B cell (primary cell): ENCODE measurements at regions not wholly inside any gene's neighbourhood (a gene's known extent, or its start where the extent isn't known, plus 50 kb on each side); places are given as distances from the start of the nearest gene placed in this dataset.

Source experiments
- EZH2 ChIP-seq: IDR thresholded peaks from 2 replicates; pipeline ENCODE4 v1.6.1; 2012; ENCODE audit warnings: borderline replicate concordance, low read depth, mild to moderate bottlenecking, moderate library complexity, low read length; ENCODE audit not compliant: insufficient read depth, poor library complexity, severe bottlenecking
- TF ChIP-seq, protein P1 (sequence below): fragments of 200-600 bp; IDR thresholded peaks from one replicate; pipeline ENCODE4 v1.8.0; 2022; ENCODE audit warnings: antibody characterized with exemption, mild to moderate bottlenecking

- TF ChIP-seq, protein P1, sequence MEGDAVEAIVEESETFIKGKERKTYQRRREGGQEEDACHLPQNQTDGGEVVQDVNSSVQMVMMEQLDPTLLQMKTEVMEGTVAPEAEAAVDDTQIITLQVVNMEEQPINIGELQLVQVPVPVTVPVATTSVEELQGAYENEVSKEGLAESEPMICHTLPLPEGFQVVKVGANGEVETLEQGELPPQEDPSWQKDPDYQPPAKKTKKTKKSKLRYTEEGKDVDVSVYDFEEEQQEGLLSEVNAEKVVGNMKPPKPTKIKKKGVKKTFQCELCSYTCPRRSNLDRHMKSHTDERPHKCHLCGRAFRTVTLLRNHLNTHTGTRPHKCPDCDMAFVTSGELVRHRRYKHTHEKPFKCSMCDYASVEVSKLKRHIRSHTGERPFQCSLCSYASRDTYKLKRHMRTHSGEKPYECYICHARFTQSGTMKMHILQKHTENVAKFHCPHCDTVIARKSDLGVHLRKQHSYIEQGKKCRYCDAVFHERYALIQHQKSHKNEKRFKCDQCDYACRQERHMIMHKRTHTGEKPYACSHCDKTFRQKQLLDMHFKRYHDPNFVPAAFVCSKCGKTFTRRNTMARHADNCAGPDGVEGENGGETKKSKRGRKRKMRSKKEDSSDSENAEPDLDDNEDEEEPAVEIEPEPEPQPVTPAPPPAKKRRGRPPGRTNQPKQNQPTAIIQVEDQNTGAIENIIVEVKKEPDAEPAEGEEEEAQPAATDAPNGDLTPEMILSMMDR, result no peak
- TF ChIP-seq EZH2, result no peak
Measured at GRCh38 chr2:173580956-173581355, 226.3 kb downstream of the CDCA7 start.
